ENCODE measurements at regions not wholly inside any gene's neighbourhood (a gene's known extent, or its start where the extent isn't known, plus 50 kb on each side); places are given as distances from the start of the nearest gene placed in this dataset.
A peak's percentile ranks its signal among the peaks of the same experiment; 100 is the strongest.

DNA sequence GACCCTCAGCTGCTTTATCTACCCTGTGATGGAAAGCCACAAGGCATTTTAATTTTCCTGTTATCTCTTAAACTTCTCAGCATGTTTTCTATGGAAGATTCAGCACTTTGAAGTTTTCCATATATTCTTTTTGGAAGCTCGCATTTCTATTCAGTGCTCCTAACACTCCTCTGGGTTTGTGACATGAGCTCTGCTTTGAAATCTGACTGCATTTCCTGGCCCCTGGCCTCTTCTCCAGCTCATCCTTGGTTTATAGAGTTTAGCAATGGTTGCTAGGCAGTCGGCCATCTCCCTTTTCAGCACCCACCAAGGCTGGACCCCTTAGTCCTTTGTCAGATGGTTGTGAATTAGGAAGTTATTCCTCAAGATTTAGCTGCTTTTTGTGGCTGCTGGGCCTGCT is 150.6 kb downstream of the KCNA5 start:
- TF ChIP-seq, protein P1, sequence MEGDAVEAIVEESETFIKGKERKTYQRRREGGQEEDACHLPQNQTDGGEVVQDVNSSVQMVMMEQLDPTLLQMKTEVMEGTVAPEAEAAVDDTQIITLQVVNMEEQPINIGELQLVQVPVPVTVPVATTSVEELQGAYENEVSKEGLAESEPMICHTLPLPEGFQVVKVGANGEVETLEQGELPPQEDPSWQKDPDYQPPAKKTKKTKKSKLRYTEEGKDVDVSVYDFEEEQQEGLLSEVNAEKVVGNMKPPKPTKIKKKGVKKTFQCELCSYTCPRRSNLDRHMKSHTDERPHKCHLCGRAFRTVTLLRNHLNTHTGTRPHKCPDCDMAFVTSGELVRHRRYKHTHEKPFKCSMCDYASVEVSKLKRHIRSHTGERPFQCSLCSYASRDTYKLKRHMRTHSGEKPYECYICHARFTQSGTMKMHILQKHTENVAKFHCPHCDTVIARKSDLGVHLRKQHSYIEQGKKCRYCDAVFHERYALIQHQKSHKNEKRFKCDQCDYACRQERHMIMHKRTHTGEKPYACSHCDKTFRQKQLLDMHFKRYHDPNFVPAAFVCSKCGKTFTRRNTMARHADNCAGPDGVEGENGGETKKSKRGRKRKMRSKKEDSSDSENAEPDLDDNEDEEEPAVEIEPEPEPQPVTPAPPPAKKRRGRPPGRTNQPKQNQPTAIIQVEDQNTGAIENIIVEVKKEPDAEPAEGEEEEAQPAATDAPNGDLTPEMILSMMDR (conservative IDR thresholded peaks at IDR 0.05; ENCODE audit: low read depth), result no peak
- no peak for DNase-seq (ENCODE audit: low spot score)
- no peak overlapping the region for H3K27ac ChIP-seq
- CTCF ChIA-PET, result interaction anchor here (0.7 kb wide), 1 partner anchor 206 kb away, joined by 3 read pairs; no protein-coding TSS in a partner anchor
- POLR2A ChIA-PET (ENCODE audit: low non-redundant PET), result no interaction called here

DNA sequence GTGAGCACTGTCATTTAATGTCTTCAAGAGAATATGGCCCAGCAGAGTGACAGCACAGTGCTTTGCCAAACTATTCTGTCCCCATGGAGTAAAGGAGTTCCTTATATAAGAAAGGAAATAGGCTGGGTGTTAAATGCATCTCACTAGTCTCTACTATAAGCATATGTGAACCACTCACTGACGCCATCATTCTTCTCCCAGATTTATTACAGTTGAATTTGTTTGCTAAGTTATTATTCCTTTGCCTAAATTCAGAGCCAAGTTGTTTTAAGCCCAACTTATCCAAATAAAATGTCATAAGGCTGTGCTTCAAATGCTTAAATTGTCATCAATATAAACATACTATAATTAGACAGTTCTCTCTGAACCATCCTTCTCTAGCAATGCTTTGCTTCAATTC is 151.6 kb downstream of the KCNA5 start:
- POLR2A ChIA-PET (ENCODE audit: low non-redundant PET), result no interaction called here
- DNase-seq (ENCODE audit: low spot score), result no peak
- CTCF ChIA-PET, result no interaction called here

DNA sequence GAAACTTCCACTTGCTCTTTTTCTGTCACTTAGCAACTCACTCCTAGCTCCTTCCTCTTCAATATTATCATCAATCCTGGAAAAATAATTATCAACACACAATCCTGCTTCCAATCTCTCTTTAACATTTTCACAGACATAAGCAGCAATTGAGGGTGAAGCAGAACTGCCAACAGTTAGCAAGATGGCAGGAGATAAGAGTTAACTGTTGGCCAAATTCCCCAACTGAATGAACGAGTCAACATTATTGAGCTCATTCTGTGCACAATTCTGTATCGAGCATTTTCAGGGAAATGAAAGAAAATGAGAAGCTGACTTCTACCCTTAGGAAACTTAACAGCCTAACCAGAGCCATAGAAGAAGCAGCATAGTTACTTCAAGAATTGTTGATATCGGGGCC is 152.0 kb downstream of the KCNA5 start:
- CTCF ChIA-PET, result no interaction called here
- TF ChIP-seq, protein P1 (conservative IDR thresholded peaks at IDR 0.05; ENCODE audit: low read depth), result no peak
- POLR2A ChIA-PET (ENCODE audit: low non-redundant PET), result no interaction called here
- no peak overlapping the region for H3K27ac ChIP-seq
- DNase-seq (ENCODE audit: low spot score), result no peak

More for the DNA sequence above, 151.6 kb downstream of the KCNA5 start:
- TF ChIP-seq, protein P1 (conservative IDR thresholded peaks at IDR 0.05; ENCODE audit: low read depth), result no peak
- H3K27ac ChIP-seq, result no peak overlapping the region

DNA sequence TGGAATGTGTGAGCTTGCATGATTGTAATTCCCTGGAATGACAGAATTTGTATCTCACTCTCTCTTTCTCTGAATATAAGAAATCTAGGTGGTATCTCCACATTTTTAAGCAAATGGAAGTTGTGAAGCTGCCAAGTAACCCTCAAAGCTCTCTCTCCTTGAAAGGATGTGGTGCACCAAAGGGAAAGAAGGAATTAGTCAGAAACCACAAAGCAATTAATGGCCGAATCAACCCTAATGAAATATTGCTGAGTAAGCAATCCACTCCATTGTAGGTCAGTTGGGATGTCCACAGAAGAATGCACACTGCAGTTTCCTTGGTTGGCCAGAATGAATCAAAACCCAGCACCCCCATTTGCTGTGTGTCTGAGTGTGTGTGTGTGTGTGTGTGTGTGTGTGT is 153.5 kb downstream of the KCNA5 start:
- CTCF ChIA-PET, result interaction anchor here (0.7 kb wide), 1 partner anchor 667 kb away, joined by 3 read pairs; no protein-coding TSS in a partner anchor
- no peak for DNase-seq (ENCODE audit: low spot score)

DNA sequence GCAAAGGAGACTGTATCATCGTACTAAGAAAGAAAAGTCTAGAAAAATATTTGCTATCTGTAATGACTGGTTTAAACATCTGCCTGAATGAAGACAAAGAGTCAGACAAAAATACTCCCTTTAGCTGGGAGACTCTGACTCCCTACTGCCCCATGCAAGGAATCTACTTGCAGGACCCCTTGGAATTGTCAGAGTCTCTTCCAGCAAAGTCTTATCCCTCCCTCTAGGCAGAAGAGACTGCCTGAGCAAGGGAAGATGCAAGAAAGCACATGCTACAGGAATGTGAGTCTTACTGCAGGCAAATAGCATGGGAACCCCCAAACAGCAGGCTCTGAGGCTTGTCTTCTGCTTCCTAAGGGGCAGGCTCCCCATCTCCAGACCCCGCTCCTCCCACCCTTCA is 154.0 kb downstream of the KCNA5 start:
- no peak for DNase-seq (ENCODE audit: low spot score)
- CTCF ChIA-PET, result no interaction called here
- POLR2A ChIA-PET (ENCODE audit: low non-redundant PET), result no interaction called here
- no peak overlapping the region for H3K27ac ChIP-seq
- TF ChIP-seq, protein P1 (conservative IDR thresholded peaks at IDR 0.05; ENCODE audit: low read depth), result no peak

More for the DNA sequence above, 153.5 kb downstream of the KCNA5 start:
- TF ChIP-seq, protein P1 (conservative IDR thresholded peaks at IDR 0.05; ENCODE audit: low read depth), result no peak
- POLR2A ChIA-PET (ENCODE audit: low non-redundant PET), result no interaction called here
- no peak overlapping the region for H3K27ac ChIP-seq

DNA sequence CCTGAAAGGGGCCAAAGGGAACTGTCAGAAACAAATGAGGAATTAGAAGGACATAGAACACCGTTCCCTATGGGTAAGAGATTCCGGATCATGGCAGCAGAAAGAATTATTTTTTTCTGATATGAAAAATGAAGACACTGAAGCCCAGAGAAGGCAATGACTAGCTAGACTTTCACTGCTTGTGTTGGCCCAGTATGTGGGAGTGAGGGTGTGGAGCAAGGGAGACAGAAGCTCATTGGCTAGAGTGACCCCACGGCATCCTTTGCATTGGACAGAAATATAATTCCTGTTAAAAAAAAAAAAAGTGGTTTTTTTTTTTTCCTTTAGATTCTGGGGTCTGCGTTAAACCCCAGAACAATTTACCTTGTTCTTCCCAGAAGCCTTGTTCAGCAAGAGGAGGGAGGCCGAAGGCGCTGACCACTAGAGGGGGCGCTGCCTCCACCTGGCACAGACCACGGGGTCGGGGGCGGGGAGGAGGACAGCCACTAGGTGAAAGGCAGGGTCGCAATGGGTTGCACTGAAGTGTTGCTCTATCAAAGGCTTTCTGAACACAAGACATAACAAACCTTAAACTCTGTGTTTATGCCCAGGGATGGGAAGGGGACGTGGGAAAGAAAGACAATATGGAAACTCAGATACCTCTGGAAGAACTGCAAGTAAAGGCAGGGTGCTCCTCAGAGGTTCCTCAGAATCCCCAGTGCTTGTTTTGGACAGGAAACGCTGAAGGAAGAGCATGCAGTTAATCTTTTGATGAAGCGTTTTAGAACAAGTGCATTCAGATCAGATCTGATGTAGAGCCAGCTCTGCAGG is 156.8 kb downstream of the KCNA5 start:
- ChIA-PET CTCF (interaction anchor here (0.6 to 1.4 kb wide), 5 partner anchors 10 to 448 kb away, joined by 3 to 6 read pairs (median 4); no protein-coding TSS in a partner anchor), POLR2A (ENCODE audit: low non-redundant PET) (no interaction called here)
- DNase-seq (ENCODE audit: low spot score), result peak; percentile 16
- TF ChIP-seq, protein P1 (conservative IDR thresholded peaks at IDR 0.05; ENCODE audit: low read depth), result no peak
- H3K27ac ChIP-seq, result no peak overlapping the region
